ENCODE measurements at regions not wholly inside any gene's neighbourhood (a gene's known extent, or its start where the extent isn't known, plus 50 kb on each side); places are given as distances from the start of the nearest gene placed in this dataset.

DNA sequence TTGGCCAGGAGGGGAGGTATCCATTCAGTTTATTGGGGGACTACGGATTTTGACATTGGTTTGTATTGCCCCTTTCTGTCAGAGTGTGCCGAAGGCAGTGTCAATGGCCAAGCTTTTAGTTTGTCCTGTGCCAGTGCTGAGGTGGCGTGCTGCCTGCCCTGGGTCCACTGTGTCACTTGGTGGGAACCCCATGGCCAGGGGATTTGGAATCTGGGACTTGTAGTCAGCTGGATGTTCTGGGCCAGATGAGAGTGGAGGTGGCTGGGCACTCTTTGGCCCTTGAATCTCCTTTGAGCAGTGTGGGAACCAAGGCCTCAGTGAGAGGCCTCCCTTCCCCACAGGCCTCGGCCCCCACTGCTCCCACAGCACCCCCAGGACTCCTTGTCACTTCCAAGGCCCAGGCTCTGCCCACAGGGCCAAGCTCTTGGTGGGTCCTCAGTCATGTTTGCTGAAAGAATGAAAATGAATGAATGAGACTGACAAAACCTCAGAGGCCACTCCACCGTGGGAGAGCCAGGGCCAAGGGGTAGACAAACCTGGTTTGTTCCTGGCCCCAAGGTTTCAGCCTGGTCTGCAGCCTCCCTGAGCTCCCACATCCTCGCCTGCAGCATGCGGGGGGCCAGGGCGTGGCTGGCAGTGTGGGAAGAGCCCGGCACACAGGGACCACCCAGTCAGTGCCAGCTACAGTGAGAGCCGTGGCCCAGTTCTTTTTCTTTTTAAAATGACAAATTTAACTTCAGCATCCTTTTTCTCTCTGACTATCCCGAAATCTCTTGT is 412.2 kb downstream of the MATN1 start:
- TF ChIP-seq, protein P1, sequence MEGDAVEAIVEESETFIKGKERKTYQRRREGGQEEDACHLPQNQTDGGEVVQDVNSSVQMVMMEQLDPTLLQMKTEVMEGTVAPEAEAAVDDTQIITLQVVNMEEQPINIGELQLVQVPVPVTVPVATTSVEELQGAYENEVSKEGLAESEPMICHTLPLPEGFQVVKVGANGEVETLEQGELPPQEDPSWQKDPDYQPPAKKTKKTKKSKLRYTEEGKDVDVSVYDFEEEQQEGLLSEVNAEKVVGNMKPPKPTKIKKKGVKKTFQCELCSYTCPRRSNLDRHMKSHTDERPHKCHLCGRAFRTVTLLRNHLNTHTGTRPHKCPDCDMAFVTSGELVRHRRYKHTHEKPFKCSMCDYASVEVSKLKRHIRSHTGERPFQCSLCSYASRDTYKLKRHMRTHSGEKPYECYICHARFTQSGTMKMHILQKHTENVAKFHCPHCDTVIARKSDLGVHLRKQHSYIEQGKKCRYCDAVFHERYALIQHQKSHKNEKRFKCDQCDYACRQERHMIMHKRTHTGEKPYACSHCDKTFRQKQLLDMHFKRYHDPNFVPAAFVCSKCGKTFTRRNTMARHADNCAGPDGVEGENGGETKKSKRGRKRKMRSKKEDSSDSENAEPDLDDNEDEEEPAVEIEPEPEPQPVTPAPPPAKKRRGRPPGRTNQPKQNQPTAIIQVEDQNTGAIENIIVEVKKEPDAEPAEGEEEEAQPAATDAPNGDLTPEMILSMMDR (IDR thresholded peaks at IDR 0.05 in 2 of 3, conservative IDR thresholded peaks at IDR 0.05 in 1 of 3; ENCODE audit: borderline replicate concordance in 1 of 3, insufficient read depth in 1 of 3, low read depth in 2 of 3, low read length in 2 of 3) = no peak
- TF ChIP-seq, protein P2, sequence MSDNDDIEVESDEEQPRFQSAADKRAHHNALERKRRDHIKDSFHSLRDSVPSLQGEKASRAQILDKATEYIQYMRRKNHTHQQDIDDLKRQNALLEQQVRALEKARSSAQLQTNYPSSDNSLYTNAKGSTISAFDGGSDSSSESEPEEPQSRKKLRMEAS (IDR thresholded peaks at IDR 0.05) = no peak
- no peak for TF ChIP-seq POLR2A (IDR thresholded peaks at IDR 0.05; ENCODE audit: borderline replicate concordance, extremely low read depth, insufficient read depth, insufficient read length)

All from HCT116 (cell line).